Urinary bladder (tissue), 3 donors: ENCODE measurements at regions not wholly inside any gene's neighbourhood (a gene's known extent, or its start where the extent isn't known, plus 50 kb on each side); places are given as distances from the start of the nearest gene placed in this dataset.

Experiments used
- DNase-seq: peaks from one replicate; pipeline ENCODE4 v3.0.0-alpha.2; 2015; ENCODE audit errors: extremely low spot score
- H3K27ac ChIP-seq: one replicate; pipeline ENCODE4 v1.5.1; 2013; ENCODE audit warnings: low read depth, mild to moderate bottlenecking, moderate library complexity
- H3K36me3 ChIP-seq: one replicate; pipeline ENCODE4 v1.6.1; 2013; ENCODE audit warnings: mild to moderate bottlenecking, moderate library complexity; ENCODE audit not compliant: insufficient read depth
- H3K4me1 ChIP-seq: one replicate; pipeline ENCODE4 v1.6.1; 2013; ENCODE audit warnings: mild to moderate bottlenecking, moderate library complexity; ENCODE audit not compliant: insufficient read depth
- H3K4me3 ChIP-seq: one replicate; pipeline ENCODE4 v1.5.1; 2013; ENCODE audit warnings: low read depth, low read length
- WGBS: extraction: QIAGEN DNeasy Blood & Tissue Kit; methylation state at CpG from one replicate; pipeline ENCODE4 v1.1.7; 2013; 5-methylcytosine and 5-hydroxymethylcytosine counted together
- donor health status: healthy with polysubstance abuse.
- donor health status: healthy.

- DNase-seq, result no peak
- H3K4me3 ChIP-seq, result no peak overlapping the region
- no peaks in the 10 kb centered on the region for H3K36me3 ChIP-seq
- H3K4me1 ChIP-seq, result no peaks in the 10 kb centered on the region
- no peak overlapping the region for H3K27ac ChIP-seq
Measured at GRCh38 chr11:26143566-26144290, 188.2 kb upstream of the ANO3 start.

- no peak for DNase-seq
- H3K27ac ChIP-seq, result no peak overlapping the region
- H3K4me3 ChIP-seq, result no peak overlapping the region
- WGBS, result 92% methylated on average over 2 of the region's 2 CpGs
- H3K4me1 ChIP-seq, result no peaks in the 10 kb centered on the region
- H3K36me3 ChIP-seq, result no peaks in the 10 kb centered on the region
Measured at GRCh38 chr11:26144291-26144690, 187.6 kb upstream of the ANO3 start.

GRCh38 chr11:26144911-26145310, 187.0 kb upstream of the ANO3 start:
- no peak overlapping the region for H3K27ac ChIP-seq
- H3K4me3 ChIP-seq, result no peak overlapping the region
- no peak for DNase-seq
- no peaks in the 10 kb centered on the region for H3K4me1 ChIP-seq
- no peaks in the 10 kb centered on the region for H3K36me3 ChIP-seq

GRCh38 chr11:26149585-26149984, 182.3 kb upstream of the ANO3 start:
- WGBS, result 97% methylated on average over 21 of the region's 21 CpGs
- DNase-seq, result no peak
- Histone ChIP-seq H3K4me1 (no peaks in the 10 kb centered on the region), H3K4me3 (no peak overlapping the region), H3K27ac (no peak overlapping the region), H3K36me3 (no peaks in the 10 kb centered on the region)

GRCh38 chr11:26150031-26150430, 181.9 kb upstream of the ANO3 start:
- H3K4me1 ChIP-seq, result no peaks in the 10 kb centered on the region
- H3K27ac ChIP-seq, result no peak overlapping the region
- no peak for DNase-seq
- no peak overlapping the region for H3K4me3 ChIP-seq
- WGBS, result 88% methylated on average over 8 of the region's 8 CpGs
- no peaks in the 10 kb centered on the region for H3K36me3 ChIP-seq

GRCh38 chr11:26158251-26158650, 173.7 kb upstream of the ANO3 start:
- no peaks in the 10 kb centered on the region for H3K4me1 ChIP-seq
- H3K27ac ChIP-seq, result no peak overlapping the region
- no peaks in the 10 kb centered on the region for H3K36me3 ChIP-seq
- H3K4me3 ChIP-seq, result no peak overlapping the region
- no peak for DNase-seq
- WGBS, result 63% methylated on average over 3 of the region's 3 CpGs

- Histone ChIP-seq H3K27ac (no peak overlapping the region), H3K36me3 (no peaks in the 10 kb centered on the region), H3K4me3 (no peak overlapping the region), H3K4me1 (no peaks in the 10 kb centered on the region)
- no peak for DNase-seq
- 61% methylated on average over 2 of the region's 2 CpGs for WGBS
Measured at GRCh38 chr11:26162291-26162690, 169.6 kb upstream of the ANO3 start.

- Histone ChIP-seq H3K36me3 (no peaks in the 10 kb centered on the region), H3K4me1 (no peaks in the 10 kb centered on the region), H3K4me3 (no peak overlapping the region), H3K27ac (no peak overlapping the region)
- no peak for DNase-seq
- 76% methylated on average over 2 of the region's 2 CpGs for WGBS
Measured at GRCh38 chr11:26186389-26186788, 145.5 kb upstream of the ANO3 start.

- Histone ChIP-seq H3K4me3 (no peak overlapping the region), H3K27ac (no peak overlapping the region), H3K4me1 (no peaks in the 10 kb centered on the region), H3K36me3 (no peaks in the 10 kb centered on the region)
- WGBS, result 56% methylated on average over 2 of the region's 2 CpGs
- DNase-seq, result no peak
Measured at GRCh38 chr11:26187639-26188038, 144.3 kb upstream of the ANO3 start.

GRCh38 chr11:26188554-26188953, 143.4 kb upstream of the ANO3 start:
- no peaks in the 10 kb centered on the region for H3K36me3 ChIP-seq
- no peaks in the 10 kb centered on the region for H3K4me1 ChIP-seq
- no peak overlapping the region for H3K4me3 ChIP-seq
- H3K27ac ChIP-seq, result no peak overlapping the region
- DNase-seq, result no peak

- Histone ChIP-seq H3K4me1 (no peaks in the 10 kb centered on the region), H3K36me3 (no peaks in the 10 kb centered on the region), H3K4me3 (no peak overlapping the region), H3K27ac (no peak overlapping the region)
- DNase-seq, result no peak
- 96% methylated on average over 6 of the region's 6 CpGs for WGBS
Measured at GRCh38 chr11:26191193-26191592, 140.7 kb upstream of the ANO3 start.

- Histone ChIP-seq H3K36me3 (no peaks in the 10 kb centered on the region), H3K4me1 (no peaks in the 10 kb centered on the region), H3K4me3 (no peak overlapping the region), H3K27ac (no peak overlapping the region)
- DNase-seq, result peak; percentile 37
Measured at GRCh38 chr11:26193694-26194365, 138.1 kb upstream of the ANO3 start.

GRCh38 chr11:26194881-26195280, 137.0 kb upstream of the ANO3 start:
- Histone ChIP-seq H3K36me3 (no peaks in the 10 kb centered on the region), H3K27ac (no peak overlapping the region), H3K4me3 (no peak overlapping the region), H3K4me1 (no peaks in the 10 kb centered on the region)
- WGBS, result 84% methylated on average over 1 of the region's 1 CpG
- no peak for DNase-seq

- DNase-seq, result no peak
- WGBS, result 89% methylated on average over 4 of the region's 4 CpGs
- H3K27ac ChIP-seq, result no peak overlapping the region
- no peak overlapping the region for H3K4me3 ChIP-seq
- H3K4me1 ChIP-seq, result no peaks in the 10 kb centered on the region
- no peaks in the 10 kb centered on the region for H3K36me3 ChIP-seq
Measured at GRCh38 chr11:26198532-26199096, 133.3 kb upstream of the ANO3 start.
